ENCODE measurements at regions not wholly inside any gene's neighbourhood (a gene's known extent, or its start where the extent isn't known, plus 50 kb on each side); places are given as distances from the start of the nearest gene placed in this dataset.

DNA sequence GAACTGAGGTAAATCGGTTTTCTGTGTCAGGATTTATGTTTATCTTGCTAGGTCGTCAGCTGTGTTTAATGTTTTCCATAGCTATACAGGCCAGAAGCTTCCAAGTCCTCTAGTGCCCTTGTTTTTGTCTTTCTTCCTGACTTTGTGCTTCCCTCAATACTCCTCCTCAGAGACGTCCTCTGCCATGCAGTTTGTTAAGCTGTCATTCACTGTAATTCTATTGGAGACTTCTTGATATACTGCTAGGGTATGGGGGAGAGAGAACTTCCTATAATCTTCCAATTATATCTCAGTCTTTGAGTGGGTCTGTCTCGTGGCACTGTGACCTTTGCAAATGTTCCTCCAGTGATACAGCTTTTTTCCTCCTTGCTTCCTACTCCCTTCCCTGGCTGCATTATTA lies 327.3 kb upstream of the ANO5 start:
- no peak for TF ChIP-seq JUN (IDR thresholded peaks at IDR 0.05; ENCODE audit: borderline replicate concordance, insufficient read depth, insufficient read length, low read depth)
- no peak for TF ChIP-seq POLR2AphosphoS5 (IDR thresholded peaks at IDR 0.05; ENCODE audit: insufficient read depth, low read depth, low read length)
- TF ChIP-seq EZH2 (IDR thresholded peaks at IDR 0.05; ENCODE audit: borderline replicate concordance, low read depth, low read length, severe bottlenecking) = no peak
- TF ChIP-seq, protein P1, sequence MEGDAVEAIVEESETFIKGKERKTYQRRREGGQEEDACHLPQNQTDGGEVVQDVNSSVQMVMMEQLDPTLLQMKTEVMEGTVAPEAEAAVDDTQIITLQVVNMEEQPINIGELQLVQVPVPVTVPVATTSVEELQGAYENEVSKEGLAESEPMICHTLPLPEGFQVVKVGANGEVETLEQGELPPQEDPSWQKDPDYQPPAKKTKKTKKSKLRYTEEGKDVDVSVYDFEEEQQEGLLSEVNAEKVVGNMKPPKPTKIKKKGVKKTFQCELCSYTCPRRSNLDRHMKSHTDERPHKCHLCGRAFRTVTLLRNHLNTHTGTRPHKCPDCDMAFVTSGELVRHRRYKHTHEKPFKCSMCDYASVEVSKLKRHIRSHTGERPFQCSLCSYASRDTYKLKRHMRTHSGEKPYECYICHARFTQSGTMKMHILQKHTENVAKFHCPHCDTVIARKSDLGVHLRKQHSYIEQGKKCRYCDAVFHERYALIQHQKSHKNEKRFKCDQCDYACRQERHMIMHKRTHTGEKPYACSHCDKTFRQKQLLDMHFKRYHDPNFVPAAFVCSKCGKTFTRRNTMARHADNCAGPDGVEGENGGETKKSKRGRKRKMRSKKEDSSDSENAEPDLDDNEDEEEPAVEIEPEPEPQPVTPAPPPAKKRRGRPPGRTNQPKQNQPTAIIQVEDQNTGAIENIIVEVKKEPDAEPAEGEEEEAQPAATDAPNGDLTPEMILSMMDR (IDR thresholded peaks at IDR 0.05; ENCODE audit: extremely low read depth in 1 of 2, insufficient read depth in 1 of 2, low read depth in 1 of 2, low read length in 2 of 2) = no peak

All from endothelial cell of umbilical vein (primary cell).